Tibial nerve (tissue), 4 donors: ENCODE measurements at regions not wholly inside any gene's neighbourhood (a gene's known extent, or its start where the extent isn't known, plus 50 kb on each side); places are given as distances from the start of the nearest gene placed in this dataset.

Experiments
- DNase-seq, 2 donors: peaks; one replicate each; pipeline ENCODE4 v3.0.0-alpha.2; 2019; ENCODE audit warnings: low spot score in 2 of 2
- H3K27ac ChIP-seq, 4 donors: fragments of 200-600 bp; sonication (generic) in 3 of 4; one replicate each; pipeline ENCODE4 v1.5.1; 2017 to 2019; ENCODE audit warnings: mild to moderate bottlenecking in 1 of 4
- H3K27me3 ChIP-seq, 2 donors: fragments of 200-600 bp; sonication (generic) in 1 of 2; one replicate each; pipeline versions ENCODE4 v1.5.1 to v1.6.0; 2017 to 2019
- H3K36me3 ChIP-seq, 3 donors: fragments of 200-600 bp; sonication (generic); one replicate each; pipeline ENCODE4 v1.5.1; 2018 to 2019
- H3K4me1 ChIP-seq, 4 donors: fragments of 200-600 bp; sonication (generic) in 3 of 4; one replicate each; pipeline ENCODE4 v1.5.1; 2017 to 2019
- H3K4me3 ChIP-seq, 4 donors: fragments of 200-600 bp; sonication (generic) in 3 of 4; one replicate each; pipeline ENCODE4 v1.5.1; 2017 to 2019; ENCODE audit warnings: mild to moderate bottlenecking in 1 of 4, moderate library complexity in 1 of 4
- H3K9me3 ChIP-seq, 4 donors: fragments of 200-600 bp; sonication (generic) in 3 of 4; one replicate each; pipeline ENCODE4 v1.5.1; 2017 to 2019
- EP300 ChIP-seq, 2 donors: sonication (generic); formaldehyde crosslinking; IDR thresholded peaks; one replicate each; pipeline ENCODE4 v1.6.1; 2017; ENCODE audit warnings: antibody characterized with exemption in 2 of 2, mild to moderate bottlenecking in 1 of 2
- POLR2A ChIP-seq, 2 donors: fragments of 450-650 bp; IDR thresholded peaks; one replicate each; pipeline ENCODE4 v1.6.1; 2017; ENCODE audit warnings: antibody characterized with exemption in 2 of 2, mild to moderate bottlenecking in 2 of 2, moderate library complexity in 2 of 2
- WGBS, 2 donors: methylation state at CpG; one replicate each; pipeline ENCODE4 v1.1.5; 2018; 5-methylcytosine and 5-hydroxymethylcytosine counted together
- TF ChIP-seq, protein P1 (sequence below), 5 experiments: fragments of 200-600 bp in 3 of 5; fragments of 450-650 bp in 2 of 5; sonication (generic) in 3 of 5; IDR thresholded peaks; one replicate each; pipeline ENCODE4 v1.5.1; 2016 to 2019; ENCODE audit warnings: antibody characterized with exemption in 5 of 5, mild to moderate bottlenecking in 3 of 5, moderate library complexity in 2 of 5

DNA sequence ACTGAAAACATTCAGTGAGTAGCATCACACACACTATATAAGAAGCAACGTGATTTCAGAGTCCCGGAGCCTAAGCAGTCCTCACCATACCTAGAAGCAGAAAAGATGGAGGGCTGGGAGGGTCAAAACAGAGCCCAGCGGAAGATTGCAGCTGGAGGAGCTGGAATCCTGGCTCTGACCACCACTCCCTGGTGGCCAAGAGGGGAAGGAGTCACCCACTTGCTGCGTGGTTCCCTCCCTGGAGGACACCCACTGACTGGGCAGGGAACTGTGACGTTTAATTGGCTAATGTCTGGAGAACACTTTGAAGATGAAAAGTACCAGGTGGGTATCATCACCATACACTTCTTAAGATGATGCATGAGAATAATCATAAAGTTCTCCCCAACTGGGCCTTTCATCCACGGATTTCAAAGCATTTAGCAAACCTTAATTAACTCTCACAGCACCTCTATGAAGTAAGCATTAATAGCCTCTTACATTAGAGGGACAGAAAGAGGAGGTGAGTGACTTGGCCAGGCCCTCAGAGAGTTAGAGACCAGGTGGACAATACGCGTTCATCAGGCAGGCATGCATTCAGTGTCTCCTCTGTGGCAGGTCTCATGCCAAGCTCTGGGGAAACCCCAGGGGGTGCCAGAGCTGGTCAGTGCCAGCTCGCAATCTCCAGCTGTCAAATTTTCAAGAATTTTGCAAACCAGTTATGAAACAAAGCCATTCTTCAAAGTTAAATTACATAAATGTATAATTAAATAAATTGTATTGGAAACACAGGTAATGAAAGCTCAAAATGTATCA is 137.9 kb downstream of the AXIN2 start:
- no peak overlapping the region for H3K27ac ChIP-seq
- no peaks in the 10 kb centered on the region for H3K4me1 ChIP-seq
- 57 to 61% methylated on average over 9 of the region's 9 CpGs for WGBS, 2 donors
- TF ChIP-seq POLR2A (IDR thresholded peaks at IDR 0.05) = no peak
- H3K4me3 ChIP-seq = no peak overlapping the region
- peaks cover 0 to 3% (median 0%) of the 10 kb centered on the region in 4 donors for H3K9me3 ChIP-seq
- H3K36me3 ChIP-seq = no peaks in the 10 kb centered on the region
- no peaks in the 10 kb centered on the region for H3K27me3 ChIP-seq
- DNase-seq = no peak

DNA sequence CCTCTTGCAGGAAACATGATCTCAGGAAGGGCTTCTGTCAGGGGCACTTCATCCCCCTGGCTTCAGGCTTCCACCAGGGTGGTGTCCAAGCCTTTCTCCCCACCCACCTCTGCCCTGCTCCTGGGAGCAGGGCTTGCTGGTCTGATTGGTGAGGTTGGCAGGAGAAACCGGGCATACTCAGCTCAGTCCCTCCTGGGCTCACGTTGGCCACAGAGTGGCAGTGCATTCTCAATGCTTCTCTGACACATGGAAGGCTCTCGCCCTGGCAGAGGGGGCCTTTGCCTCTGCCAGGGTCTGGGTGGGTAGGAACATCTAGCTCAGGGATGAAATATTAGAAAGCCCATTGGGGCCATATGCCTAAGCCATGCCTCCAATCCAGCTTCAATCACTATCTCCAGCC is 142.8 kb downstream of the AXIN2 start:
- 40 to 68% methylated on average over 3 of the region's 3 CpGs for WGBS, 2 donors
- no peaks in the 10 kb centered on the region for H3K36me3 ChIP-seq
- H3K9me3 ChIP-seq = no peaks in the 10 kb centered on the region
- H3K4me1 ChIP-seq = no peaks in the 10 kb centered on the region
- H3K4me3 ChIP-seq = no peak overlapping the region
- TF ChIP-seq POLR2A (IDR thresholded peaks at IDR 0.05) (no peak), EP300 (IDR thresholded peaks at IDR 0.05) (no peak)
- TF ChIP-seq, protein P1, sequence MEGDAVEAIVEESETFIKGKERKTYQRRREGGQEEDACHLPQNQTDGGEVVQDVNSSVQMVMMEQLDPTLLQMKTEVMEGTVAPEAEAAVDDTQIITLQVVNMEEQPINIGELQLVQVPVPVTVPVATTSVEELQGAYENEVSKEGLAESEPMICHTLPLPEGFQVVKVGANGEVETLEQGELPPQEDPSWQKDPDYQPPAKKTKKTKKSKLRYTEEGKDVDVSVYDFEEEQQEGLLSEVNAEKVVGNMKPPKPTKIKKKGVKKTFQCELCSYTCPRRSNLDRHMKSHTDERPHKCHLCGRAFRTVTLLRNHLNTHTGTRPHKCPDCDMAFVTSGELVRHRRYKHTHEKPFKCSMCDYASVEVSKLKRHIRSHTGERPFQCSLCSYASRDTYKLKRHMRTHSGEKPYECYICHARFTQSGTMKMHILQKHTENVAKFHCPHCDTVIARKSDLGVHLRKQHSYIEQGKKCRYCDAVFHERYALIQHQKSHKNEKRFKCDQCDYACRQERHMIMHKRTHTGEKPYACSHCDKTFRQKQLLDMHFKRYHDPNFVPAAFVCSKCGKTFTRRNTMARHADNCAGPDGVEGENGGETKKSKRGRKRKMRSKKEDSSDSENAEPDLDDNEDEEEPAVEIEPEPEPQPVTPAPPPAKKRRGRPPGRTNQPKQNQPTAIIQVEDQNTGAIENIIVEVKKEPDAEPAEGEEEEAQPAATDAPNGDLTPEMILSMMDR (IDR thresholded peaks at IDR 0.05) = no peak
- no peak for DNase-seq
- H3K27ac ChIP-seq = no peak overlapping the region
- H3K27me3 ChIP-seq = no peaks in the 10 kb centered on the region

DNA sequence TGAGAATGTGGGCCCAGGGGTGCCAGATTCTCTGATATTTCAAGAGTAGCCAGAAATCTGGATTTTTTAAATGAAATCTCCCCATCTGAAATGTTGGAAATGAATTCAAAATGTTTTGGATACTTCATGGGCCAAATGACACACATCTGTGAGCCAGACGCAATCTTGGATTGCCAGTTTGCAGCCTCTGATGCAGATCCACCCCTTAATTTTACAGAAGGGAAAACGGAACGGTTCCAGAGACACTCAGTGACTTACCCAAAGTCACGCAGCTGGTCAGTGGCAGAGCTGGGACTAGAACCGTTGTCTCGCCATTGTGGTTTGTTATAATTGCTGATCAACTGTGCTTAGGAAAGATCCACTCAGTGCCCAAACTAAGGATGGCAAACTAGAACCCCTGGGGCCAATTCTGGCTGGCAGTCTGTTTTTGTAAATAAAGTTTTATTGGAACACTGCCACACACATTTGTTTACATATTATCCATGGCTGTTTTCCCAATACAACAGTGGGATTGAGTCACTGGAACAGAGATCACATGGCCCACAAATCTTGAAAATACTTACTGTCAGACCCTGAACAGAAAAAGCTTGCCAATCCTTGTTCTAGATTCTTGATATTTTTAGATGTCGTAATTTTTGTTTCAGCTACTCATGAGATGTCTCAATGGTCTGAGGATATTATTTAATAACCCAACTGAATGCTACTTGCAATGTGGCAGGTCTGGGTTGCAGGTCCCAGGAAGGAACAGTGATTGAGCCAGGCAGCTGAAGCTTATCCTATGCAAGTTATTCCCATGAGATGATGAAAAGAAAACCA is 143.8 kb downstream of the AXIN2 start:
- H3K4me3 ChIP-seq = no peak overlapping the region
- peak in 1 of 2 donors; percentile 12 for TF ChIP-seq EP300 (IDR thresholded peaks at IDR 0.05)
- TF ChIP-seq, protein P1 (IDR thresholded peaks at IDR 0.05) = no peak
- no peaks in the 10 kb centered on the region for H3K36me3 ChIP-seq
- H3K4me1 ChIP-seq = no peaks in the 10 kb centered on the region
- no peaks in the 10 kb centered on the region for H3K27me3 ChIP-seq
- no peaks in the 10 kb centered on the region for H3K9me3 ChIP-seq
- WGBS, 2 donors = 82 to 84% methylated on average over 7 of the region's 7 CpGs
- no peak for DNase-seq
- H3K27ac ChIP-seq = no peak overlapping the region

DNA sequence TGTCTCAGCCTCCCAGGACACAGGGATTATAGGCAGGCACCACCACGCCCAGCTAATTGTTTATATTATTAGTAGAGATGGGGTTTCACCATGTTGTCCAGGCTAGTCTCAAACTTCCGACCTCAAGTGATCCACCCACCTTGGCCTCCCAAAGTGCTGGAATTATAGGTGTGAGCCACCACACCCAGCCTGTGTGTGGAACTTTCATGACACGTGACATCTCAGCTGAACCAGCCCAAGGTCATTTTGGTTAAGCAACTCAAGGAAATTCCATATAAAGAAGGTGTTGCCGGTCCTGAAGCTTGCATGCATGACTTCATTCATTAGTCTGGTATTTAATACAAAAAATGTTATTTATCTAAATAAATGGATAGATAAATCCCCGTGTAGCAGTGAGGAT is 145.5 kb downstream of the AXIN2 start:
- DNase-seq = no peak
- no peak overlapping the region for H3K27ac ChIP-seq
- H3K9me3 ChIP-seq = no peaks in the 10 kb centered on the region
- H3K27me3 ChIP-seq = no peaks in the 10 kb centered on the region
- TF ChIP-seq EP300 (IDR thresholded peaks at IDR 0.05) (no peak), POLR2A (IDR thresholded peaks at IDR 0.05) (no peak)
- no peak overlapping the region for H3K4me3 ChIP-seq
- 82 to 83% methylated on average over 5 of the region's 5 CpGs for WGBS, 2 donors
- no peaks in the 10 kb centered on the region for H3K36me3 ChIP-seq
- H3K4me1 ChIP-seq = no peaks in the 10 kb centered on the region

DNA sequence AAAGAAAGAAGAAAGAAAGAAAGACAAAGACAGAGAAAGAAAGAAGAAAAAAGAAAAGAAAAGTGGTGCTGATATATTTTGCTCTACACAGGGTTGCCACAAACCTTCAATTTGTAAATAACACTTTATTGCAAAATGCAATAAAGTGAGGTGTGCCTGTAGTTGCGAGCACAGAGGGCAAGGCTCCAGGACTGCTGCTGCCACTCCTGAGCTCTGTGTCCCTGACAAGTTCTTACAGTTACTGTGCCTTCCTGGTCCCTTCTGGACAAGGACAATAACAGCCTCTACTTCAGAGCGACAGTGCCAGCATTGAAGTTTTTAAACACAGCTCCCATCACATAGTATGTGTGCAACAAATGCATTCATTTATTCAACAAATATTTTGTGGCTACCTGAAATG is 148.1 kb downstream of the AXIN2 start:
- DNase-seq = no peak
- Histone ChIP-seq H3K27me3 (no peaks in the 10 kb centered on the region), H3K36me3 (no peaks in the 10 kb centered on the region), H3K4me3 (no peak overlapping the region), H3K4me1 (no peaks in the 10 kb centered on the region), H3K9me3 (no peaks in the 10 kb centered on the region), H3K27ac (no peak overlapping the region)
- WGBS, 2 donors = 81 to 94% methylated on average over 2 of the region's 2 CpGs
- TF ChIP-seq EP300 (IDR thresholded peaks at IDR 0.05) (no peak), POLR2A (IDR thresholded peaks at IDR 0.05) (no peak)
- TF ChIP-seq, protein P1 (IDR thresholded peaks at IDR 0.05) = no peak

DNA sequence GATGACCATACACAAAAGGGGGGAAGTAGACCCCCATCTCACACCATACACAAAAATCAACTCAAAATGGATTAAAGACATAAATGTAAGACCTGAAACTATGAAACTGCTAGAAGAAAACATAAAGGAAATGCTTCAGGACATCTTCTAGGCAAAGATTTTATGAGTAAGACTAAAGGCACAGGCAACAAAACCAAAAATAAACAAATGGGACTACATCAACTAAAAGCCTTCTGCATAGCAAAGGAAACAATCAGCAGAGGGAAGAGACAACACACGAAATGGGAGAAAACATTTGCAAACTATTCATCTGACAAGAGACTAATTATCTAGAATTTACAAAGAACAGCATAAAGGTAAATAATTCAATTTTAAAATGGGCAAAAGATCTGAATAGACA is 152.1 kb downstream of the AXIN2 start:
- no peak for DNase-seq
- Histone ChIP-seq H3K27ac (no peak overlapping the region), H3K36me3 (no peaks in the 10 kb centered on the region), H3K27me3 (no peaks in the 10 kb centered on the region), H3K4me1 (no peaks in the 10 kb centered on the region), H3K9me3 (no peaks in the 10 kb centered on the region), H3K4me3 (no peak overlapping the region)
- WGBS, 2 donors = 34 to 50% methylated on average over 1 of the region's 1 CpG
- TF ChIP-seq, protein P1 (IDR thresholded peaks at IDR 0.05) = no peak
- no peak for TF ChIP-seq POLR2A (IDR thresholded peaks at IDR 0.05)
- no peak for TF ChIP-seq EP300 (IDR thresholded peaks at IDR 0.05)
